ENCODE measurements at regions not wholly inside any gene's neighbourhood (a gene's known extent, or its start where the extent isn't known, plus 50 kb on each side); places are given as distances from the start of the nearest gene placed in this dataset.
A peak's percentile ranks its signal among the peaks of the same experiment; 100 is the strongest.

- no peak for DNase-seq (ENCODE audit: low read depth in 2 of 2)
Observed at GRCh38 chr1:65486613-65487012, 66.1 kb downstream of the LEPR start.

GRCh38 chr1:65489481-65489880 lies 69.0 kb downstream of the LEPR start:
- no peak for DNase-seq (ENCODE audit: low read depth in 2 of 2)

- DNase-seq (ENCODE audit: low read depth in 2 of 2), result no peak
Observed at GRCh38 chr1:65490231-65491009, 70.0 kb downstream of the LEPR start.

- no peak for DNase-seq (ENCODE audit: low read depth in 2 of 2)
Observed at GRCh38 chr1:65491472-65491871, 71.0 kb downstream of the LEPR start.

GRCh38 chr1:65493802-65494201 lies 73.3 kb downstream of the LEPR start:
- peak; percentile 32 to 81 for DNase-seq (ENCODE audit: low read depth in 2 of 2)

GRCh38 chr1:65494671-65495070 lies 74.2 kb downstream of the LEPR start:
- DNase-seq (ENCODE audit: low read depth in 2 of 2), result no peak

- no peak for DNase-seq (ENCODE audit: low read depth in 2 of 2)
Observed at GRCh38 chr1:65495137-65495536, 74.7 kb downstream of the LEPR start.

GRCh38 chr1:65497256-65497830 lies 76.9 kb downstream of the LEPR start:
- DNase-seq (ENCODE audit: low read depth in 2 of 2), result peak in 1 of 2 donors; percentile 41

- peak in 1 of 2 donors; percentile 47 for DNase-seq (ENCODE audit: low read depth in 2 of 2)
Observed at GRCh38 chr1:65503427-65503826, 83.0 kb downstream of the LEPR start.

- no peak for DNase-seq (ENCODE audit: low read depth in 2 of 2)
Observed at GRCh38 chr1:65504263-65504662, 83.8 kb downstream of the LEPR start.

- no peak for DNase-seq (ENCODE audit: low read depth in 2 of 2)
Observed at GRCh38 chr1:65505547-65506300, 85.3 kb downstream of the LEPR start.

- no peak for DNase-seq (ENCODE audit: low read depth in 2 of 2)
Observed at GRCh38 chr1:65508051-65508450, 87.6 kb downstream of the LEPR start.

- peak; percentile 78 to 92 for DNase-seq (ENCODE audit: low read depth in 2 of 2)
Observed at GRCh38 chr1:65509912-65510680, 89.6 kb downstream of the LEPR start.

GRCh38 chr1:65510961-65511360 lies 90.5 kb downstream of the LEPR start:
- DNase-seq (ENCODE audit: low read depth in 2 of 2), result no peak

- DNase-seq (ENCODE audit: low read depth in 2 of 2), result peak; percentile 55 to 87
Observed at GRCh38 chr1:65512383-65512782, 91.9 kb downstream of the LEPR start.

GRCh38 chr1:65512967-65513780 lies 92.7 kb downstream of the LEPR start:
- peak in 1 of 2 donors; percentile 44 for DNase-seq (ENCODE audit: low read depth in 2 of 2)

- DNase-seq (ENCODE audit: low read depth in 2 of 2), result no peak
Observed at GRCh38 chr1:65514041-65514440, 93.6 kb downstream of the LEPR start.

GRCh38 chr1:65524931-65525265 lies 104.4 kb downstream of the LEPR start:
- peak; percentile 54 to 78 for DNase-seq (ENCODE audit: low read depth in 2 of 2)

- peak in 1 of 2 donors; percentile 70 for DNase-seq (ENCODE audit: low read depth in 2 of 2)
Observed at GRCh38 chr1:65525266-65526048, 105.0 kb downstream of the LEPR start.

- DNase-seq (ENCODE audit: low read depth in 2 of 2), result peak in 1 of 2 donors; percentile 27
Observed at GRCh38 chr1:65526049-65526556, 105.6 kb downstream of the LEPR start.

All from lung microvascular endothelial cell (primary cell).